GM13977 (cell line): ENCODE measurements at regions not wholly inside any gene's neighbourhood (a gene's known extent, or its start where the extent isn't known, plus 50 kb on each side); places are given as distances from the start of the nearest gene placed in this dataset.

ENCODE experiments used
- DNase-seq: peaks from one replicate; pipeline ENCODE4 v3.0.0; 2012; ENCODE audit warnings: low spot score
- in situ Hi-C: fragments of 300-500 bp; cut with MboI; formaldehyde crosslinking; loops from one replicate; pipeline ENCODE4 v1.12.0; 2022; ENCODE audit warnings: low sequenced_read_pairs, low pct_unique_long_range_greater_than_20kb, mixed read lengths, inconsistent platforms; ENCODE audit not compliant: unreplicated experiment
- TF ChIP-seq, protein P1 (sequence below): IDR thresholded peaks from 2 replicates; pipeline ENCODE4 v1.5.1; 2012; ENCODE audit warnings: mild to moderate bottlenecking, control low read depth; ENCODE audit not compliant: insufficient read depth; ENCODE audit errors: extremely low read depth, missing control alignments

DNA sequence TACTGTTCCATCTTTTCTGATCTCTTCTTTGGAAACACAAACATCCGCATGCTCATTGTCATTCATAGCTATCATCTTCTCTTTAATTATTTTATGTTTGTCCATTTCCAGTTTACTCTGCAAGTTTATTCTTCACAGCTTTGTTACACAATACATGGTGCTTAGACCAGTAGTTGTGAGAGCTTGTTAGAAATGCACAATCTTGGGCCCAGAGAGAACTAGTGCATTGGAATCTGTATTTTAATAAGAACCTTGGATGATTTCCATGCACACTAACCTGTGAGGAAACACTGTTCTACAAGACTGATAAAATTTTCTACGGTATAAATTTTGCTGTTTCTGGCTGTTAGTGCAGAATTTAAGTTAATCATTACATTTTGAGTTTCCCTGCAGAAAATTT lies 59.3 kb upstream of the SLC2A13 start:
- TF ChIP-seq, protein P1, sequence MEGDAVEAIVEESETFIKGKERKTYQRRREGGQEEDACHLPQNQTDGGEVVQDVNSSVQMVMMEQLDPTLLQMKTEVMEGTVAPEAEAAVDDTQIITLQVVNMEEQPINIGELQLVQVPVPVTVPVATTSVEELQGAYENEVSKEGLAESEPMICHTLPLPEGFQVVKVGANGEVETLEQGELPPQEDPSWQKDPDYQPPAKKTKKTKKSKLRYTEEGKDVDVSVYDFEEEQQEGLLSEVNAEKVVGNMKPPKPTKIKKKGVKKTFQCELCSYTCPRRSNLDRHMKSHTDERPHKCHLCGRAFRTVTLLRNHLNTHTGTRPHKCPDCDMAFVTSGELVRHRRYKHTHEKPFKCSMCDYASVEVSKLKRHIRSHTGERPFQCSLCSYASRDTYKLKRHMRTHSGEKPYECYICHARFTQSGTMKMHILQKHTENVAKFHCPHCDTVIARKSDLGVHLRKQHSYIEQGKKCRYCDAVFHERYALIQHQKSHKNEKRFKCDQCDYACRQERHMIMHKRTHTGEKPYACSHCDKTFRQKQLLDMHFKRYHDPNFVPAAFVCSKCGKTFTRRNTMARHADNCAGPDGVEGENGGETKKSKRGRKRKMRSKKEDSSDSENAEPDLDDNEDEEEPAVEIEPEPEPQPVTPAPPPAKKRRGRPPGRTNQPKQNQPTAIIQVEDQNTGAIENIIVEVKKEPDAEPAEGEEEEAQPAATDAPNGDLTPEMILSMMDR, result no peak
- DNase-seq, result no peak
- in situ Hi-C loops, result no loop called here

DNA sequence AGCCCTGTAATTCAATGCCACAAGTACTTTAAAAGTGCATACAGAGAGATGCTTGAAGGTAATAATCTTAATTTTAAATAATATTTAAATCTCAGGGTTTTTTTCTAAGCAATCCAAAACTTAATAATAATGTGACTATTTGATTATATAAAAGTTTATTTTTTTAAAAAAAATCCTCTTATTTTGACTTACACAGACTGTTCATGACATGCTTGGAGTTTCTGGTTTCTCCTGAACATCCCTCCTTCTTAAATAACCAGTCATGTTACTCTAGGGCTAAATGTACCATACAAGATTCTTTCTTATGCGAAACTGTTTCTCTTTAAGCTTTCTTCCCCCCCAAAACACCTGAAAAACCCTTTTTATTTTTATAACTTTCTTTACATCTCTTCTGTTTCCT lies 58.2 kb upstream of the SLC2A13 start:
- DNase-seq, result no peak
- in situ Hi-C loops, result no loop called here
- TF ChIP-seq, protein P1, result no peak

DNA sequence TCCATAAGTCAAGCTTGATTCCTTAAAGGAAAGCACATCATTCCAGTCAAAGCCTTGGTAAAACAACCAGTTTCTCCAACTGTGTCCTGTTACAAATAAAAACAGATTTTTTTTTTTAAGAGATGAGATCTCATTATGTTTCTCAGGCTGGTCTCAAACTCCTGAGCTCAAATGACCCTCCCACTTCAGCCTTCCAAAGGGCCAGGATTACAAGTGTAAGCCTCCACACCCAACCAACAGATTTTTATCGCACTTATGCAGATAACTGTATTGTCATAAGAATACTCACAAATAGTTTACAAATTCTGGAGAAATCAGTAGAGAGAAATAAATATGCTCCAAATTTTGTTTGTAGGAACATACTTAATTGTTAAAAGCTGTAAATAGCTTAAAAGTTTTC lies 56.2 kb upstream of the SLC2A13 start:
- in situ Hi-C loops, result no loop called here
- no peak for DNase-seq
- TF ChIP-seq, protein P1, result no peak

DNA sequence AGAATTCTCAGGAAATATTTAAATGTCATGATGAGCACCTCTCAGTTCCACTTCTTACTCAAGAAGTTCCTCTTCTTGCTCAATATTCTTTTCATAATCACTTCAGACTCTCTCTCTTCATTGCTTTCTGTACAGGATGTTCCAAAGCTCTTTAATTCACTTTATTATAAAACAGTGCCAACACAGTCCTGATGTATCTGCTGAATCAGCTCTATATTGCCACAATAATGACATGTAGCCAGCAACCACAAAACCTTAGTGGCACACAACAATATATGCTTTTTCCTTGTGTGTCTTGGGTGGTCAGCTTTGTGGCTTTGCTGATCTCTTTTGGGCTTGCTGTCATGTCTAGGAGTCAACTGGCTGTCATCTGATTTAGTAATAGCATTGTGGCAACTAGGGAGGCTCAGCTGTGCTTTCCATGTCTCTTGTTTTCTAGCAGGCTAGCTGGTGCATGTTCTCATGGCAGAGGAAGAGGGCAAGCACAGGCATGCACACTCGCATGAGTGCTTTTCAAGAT lies 52.8 kb upstream of the SLC2A13 start:
- no peak for DNase-seq
- in situ Hi-C loops, result loop anchor here (10.0 kb wide), 1 partner anchor 146 kb away; no protein-coding TSS in a partner anchor
- TF ChIP-seq, protein P1, result no peak

DNA sequence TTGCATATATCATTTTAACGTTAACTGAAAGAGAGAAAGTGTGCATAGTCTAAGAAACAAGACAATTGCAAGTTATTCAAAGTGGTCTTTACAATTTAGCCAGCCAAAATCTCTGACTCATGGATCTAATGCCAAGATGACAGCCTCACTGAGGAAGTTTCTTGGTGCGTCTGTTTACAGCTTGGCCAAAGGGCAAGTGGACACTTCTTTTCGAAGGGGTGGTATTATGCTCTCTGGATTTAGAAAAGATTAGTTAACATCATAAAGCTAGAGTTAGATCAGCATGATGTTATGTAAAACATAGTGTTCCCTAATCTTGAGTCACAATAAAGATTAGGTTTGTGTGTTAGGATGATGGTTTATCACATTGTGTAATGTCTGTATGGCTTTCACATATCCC lies 51.5 kb upstream of the SLC2A13 start:
- in situ Hi-C loops, result loop anchor here (10.0 kb wide), 1 partner anchor 147 kb away; no protein-coding TSS in a partner anchor

DNA sequence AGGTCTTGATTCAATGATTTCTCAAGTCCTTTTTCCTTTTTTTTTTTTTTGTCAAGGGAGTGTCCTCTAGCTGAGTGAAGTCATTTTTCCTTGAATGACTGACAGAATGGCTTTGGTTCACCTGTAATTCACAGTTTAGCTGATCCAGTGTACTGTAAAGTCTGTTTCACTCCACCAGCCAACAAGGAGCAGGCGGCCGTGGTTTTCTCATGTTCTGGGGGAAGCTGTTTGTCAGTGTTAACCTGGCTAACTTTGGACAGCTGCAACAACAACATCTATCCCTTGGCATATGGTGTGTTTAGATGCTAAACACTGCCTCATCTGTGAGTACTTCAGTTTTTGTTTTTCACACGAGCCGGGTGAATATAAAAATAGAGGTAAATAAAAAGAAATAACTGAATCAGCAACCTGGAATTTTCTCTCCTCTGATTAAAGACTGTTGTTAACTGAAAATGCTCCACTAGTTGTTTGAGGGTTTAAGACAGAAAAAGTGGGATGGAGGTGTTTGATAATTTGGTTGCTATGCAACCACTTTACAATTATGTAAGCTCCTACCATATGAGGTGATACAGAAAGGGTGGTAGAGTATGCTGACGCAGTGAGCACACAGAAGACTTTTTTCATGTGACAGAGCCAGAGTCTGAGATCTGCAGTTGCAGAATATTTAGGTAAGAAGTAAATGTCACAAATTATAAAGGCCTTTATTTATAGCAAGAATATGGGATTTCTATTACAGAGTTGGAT lies 50.3 kb upstream of the SLC2A13 start:
- in situ Hi-C loops, result loop anchor here (10.0 kb wide), 1 partner anchor 149 kb away; no protein-coding TSS in a partner anchor
- DNase-seq, result no peak
- TF ChIP-seq, protein P1, result no peak

More for the DNA sequence above, 51.5 kb upstream of the SLC2A13 start:
- no peak for DNase-seq
- TF ChIP-seq, protein P1, result no peak
